ENCODE measurements at regions not wholly inside any gene's neighbourhood (a gene's known extent, or its start where the extent isn't known, plus 50 kb on each side); places are given as distances from the start of the nearest gene placed in this dataset.

- TF ChIP-seq EZH2 (IDR thresholded peaks at IDR 0.05; ENCODE audit: low read depth, unreplicated experiment) (no peak), CTCF (conservative IDR thresholded peaks at IDR 0.05; ENCODE audit: low read depth in 2 of 2) (no peak)
Observed at GRCh38 chr5:81802625-81803024, 51.7 kb upstream of the SSBP2 start.

Data from GM23338 (cell line).